Ishikawa (cell line): ENCODE measurements at regions not wholly inside any gene's neighbourhood (a gene's known extent, or its start where the extent isn't known, plus 50 kb on each side); places are given as distances from the start of the nearest gene placed in this dataset.

Source experiments
- CEBPB ChIP-seq: IDR thresholded peaks from 2 replicates; pipeline ENCODE4 v1.6.1; 2012
- CREB1 ChIP-seq: IDR thresholded peaks from 2 replicates; pipeline ENCODE4 v1.6.1; 2012; ENCODE audit warnings: low read depth
- EGR1 ChIP-seq: IDR thresholded peaks from 2 replicates; pipeline ENCODE4 v1.6.1; 2012
- EP300 ChIP-seq: IDR thresholded peaks from 2 replicates; pipeline ENCODE4 v1.6.1; 2012; ENCODE audit warnings: borderline replicate concordance
- FOXM1 ChIP-seq: IDR thresholded peaks from 2 replicates; pipeline ENCODE4 v1.6.1; 2012; ENCODE audit warnings: low read depth, borderline replicate concordance
- MAX ChIP-seq: IDR thresholded peaks from 2 replicates; pipeline ENCODE4 v1.6.1; 2012
- NFIC ChIP-seq: IDR thresholded peaks from 2 replicates; pipeline ENCODE4 v1.6.1; 2012
- RAD21 ChIP-seq: IDR thresholded peaks from 2 replicates; pipeline ENCODE4 v1.6.1; 2012; ENCODE audit warnings: low read depth
- TAF1 ChIP-seq: IDR thresholded peaks from 2 replicates; pipeline ENCODE4 v1.6.1; 2012; ENCODE audit warnings: low read depth, mild to moderate bottlenecking
- TCF12 ChIP-seq: IDR thresholded peaks from 2 replicates; pipeline ENCODE4 v1.6.1; 2012; ENCODE audit warnings: low read depth
- TEAD4 ChIP-seq: IDR thresholded peaks from 2 replicates; pipeline ENCODE4 v1.6.1; 2012
- YY1 ChIP-seq: IDR thresholded peaks from 2 replicates; pipeline ENCODE4 v1.6.1; 2012; ENCODE audit warnings: low read depth
- ZBTB7A ChIP-seq: IDR thresholded peaks from 2 replicates; pipeline ENCODE4 v1.6.1; 2012; ENCODE audit warnings: low read depth
- TF ChIP-seq, protein P1 (sequence below): IDR thresholded peaks from 2 replicates; pipeline ENCODE4 v1.6.1; 2012; ENCODE audit warnings: low read depth, mild to moderate bottlenecking
- TF ChIP-seq, protein P2 (sequence below): IDR thresholded peaks from 2 replicates; pipeline ENCODE4 v1.6.1; 2012

DNA sequence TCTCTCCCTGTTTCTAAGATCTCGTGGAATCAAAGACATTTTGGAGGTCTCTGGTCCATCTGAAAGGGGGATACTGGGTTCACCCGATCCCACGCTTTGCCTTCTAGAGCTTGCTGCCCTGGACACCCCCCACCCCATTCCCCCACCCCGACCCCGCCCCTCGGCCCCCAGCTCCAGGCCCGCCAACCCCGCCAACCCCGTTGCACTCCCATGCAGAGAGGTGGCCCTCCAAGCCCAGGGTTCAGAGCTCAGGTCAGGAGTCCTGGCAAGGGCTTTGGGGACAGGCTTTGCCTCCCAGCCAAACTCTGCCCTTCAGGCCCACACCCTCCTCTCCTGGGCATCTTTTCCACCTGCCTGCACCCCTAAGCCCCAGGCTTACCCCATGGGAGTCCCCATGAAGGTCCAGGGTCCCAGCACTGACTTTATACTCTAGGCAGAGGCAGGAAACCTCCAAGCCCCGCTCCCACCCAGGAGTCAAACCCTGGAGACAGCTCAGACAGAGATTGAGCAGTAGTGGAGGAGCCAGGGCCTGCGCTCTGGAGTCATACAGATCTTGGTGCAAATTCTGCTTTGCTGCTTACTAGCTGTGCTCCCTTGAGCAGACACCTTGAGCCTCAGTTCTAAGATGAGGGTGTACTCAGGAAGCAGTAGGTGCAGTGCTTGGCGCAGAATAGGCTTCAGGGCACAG lies 155.9 kb downstream of the FOXD2 start:
- no peak for TF ChIP-seq TAF1
- TF ChIP-seq RAD21 = no peak
- TF ChIP-seq CEBPB = no peak
- TF ChIP-seq ZBTB7A = no peak
- no peak for TF ChIP-seq TEAD4
- no peak for TF ChIP-seq TCF12
- no peak for TF ChIP-seq EP300
- no peak for TF ChIP-seq EGR1
- no peak for TF ChIP-seq YY1
- no peak for TF ChIP-seq CREB1
- no peak for TF ChIP-seq MAX
- TF ChIP-seq FOXM1 = no peak
- TF ChIP-seq, protein P1, sequence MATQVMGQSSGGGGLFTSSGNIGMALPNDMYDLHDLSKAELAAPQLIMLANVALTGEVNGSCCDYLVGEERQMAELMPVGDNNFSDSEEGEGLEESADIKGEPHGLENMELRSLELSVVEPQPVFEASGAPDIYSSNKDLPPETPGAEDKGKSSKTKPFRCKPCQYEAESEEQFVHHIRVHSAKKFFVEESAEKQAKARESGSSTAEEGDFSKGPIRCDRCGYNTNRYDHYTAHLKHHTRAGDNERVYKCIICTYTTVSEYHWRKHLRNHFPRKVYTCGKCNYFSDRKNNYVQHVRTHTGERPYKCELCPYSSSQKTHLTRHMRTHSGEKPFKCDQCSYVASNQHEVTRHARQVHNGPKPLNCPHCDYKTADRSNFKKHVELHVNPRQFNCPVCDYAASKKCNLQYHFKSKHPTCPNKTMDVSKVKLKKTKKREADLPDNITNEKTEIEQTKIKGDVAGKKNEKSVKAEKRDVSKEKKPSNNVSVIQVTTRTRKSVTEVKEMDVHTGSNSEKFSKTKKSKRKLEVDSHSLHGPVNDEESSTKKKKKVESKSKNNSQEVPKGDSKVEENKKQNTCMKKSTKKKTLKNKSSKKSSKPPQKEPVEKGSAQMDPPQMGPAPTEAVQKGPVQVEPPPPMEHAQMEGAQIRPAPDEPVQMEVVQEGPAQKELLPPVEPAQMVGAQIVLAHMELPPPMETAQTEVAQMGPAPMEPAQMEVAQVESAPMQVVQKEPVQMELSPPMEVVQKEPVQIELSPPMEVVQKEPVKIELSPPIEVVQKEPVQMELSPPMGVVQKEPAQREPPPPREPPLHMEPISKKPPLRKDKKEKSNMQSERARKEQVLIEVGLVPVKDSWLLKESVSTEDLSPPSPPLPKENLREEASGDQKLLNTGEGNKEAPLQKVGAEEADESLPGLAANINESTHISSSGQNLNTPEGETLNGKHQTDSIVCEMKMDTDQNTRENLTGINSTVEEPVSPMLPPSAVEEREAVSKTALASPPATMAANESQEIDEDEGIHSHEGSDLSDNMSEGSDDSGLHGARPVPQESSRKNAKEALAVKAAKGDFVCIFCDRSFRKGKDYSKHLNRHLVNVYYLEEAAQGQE = no peak
- no peak for TF ChIP-seq NFIC
- TF ChIP-seq, protein P2, sequence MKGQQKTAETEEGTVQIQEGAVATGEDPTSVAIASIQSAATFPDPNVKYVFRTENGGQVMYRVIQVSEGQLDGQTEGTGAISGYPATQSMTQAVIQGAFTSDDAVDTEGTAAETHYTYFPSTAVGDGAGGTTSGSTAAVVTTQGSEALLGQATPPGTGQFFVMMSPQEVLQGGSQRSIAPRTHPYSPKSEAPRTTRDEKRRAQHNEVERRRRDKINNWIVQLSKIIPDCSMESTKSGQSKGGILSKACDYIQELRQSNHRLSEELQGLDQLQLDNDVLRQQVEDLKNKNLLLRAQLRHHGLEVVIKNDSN = no peak

DNA sequence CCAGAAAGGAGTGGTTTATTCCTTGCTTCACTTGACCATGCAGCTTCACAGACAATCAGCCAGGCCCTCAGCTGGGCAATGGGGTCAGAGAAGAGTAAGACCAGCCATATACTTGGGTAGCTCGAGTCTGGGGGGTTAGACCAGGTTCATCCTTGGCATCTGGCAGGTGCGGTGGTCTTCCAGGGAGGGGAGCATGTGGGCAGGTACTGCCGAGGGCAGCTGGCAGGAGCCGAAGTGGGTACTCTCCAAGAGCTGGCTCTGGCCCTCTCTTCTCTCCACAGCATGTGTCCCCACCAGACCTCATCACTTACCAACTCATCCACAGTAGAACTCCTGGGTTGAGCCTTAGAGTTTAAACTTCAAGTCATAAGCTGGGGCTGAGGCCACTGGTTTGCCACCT lies 156.8 kb downstream of the FOXD2 start:
- TF ChIP-seq TAF1 = no peak

DNA sequence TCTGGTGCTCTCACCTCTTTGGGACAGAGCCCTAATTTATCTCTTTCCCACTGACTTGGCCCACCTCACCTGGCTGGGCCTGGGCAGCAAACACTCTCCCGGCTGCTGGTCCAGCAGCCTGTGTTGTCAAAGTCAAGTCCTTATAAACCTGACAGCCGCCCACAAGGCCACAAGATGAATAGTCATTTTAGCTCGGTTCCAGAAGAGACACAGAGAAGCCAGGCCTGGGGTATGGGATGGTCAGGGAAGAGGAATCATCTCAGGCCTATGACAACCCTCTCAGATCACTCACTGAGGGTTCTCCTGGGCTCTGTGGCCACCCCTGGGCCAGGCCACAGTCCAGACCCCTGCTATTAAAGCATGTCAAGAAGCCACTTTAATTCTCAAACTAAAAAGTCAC lies 158.5 kb downstream of the FOXD2 start:
- no peak for TF ChIP-seq TCF12
- TF ChIP-seq TAF1 = no peak
- no peak for TF ChIP-seq CREB1
- no peak for TF ChIP-seq CEBPB
- TF ChIP-seq MAX = no peak
- TF ChIP-seq, protein P1 = no peak
- TF ChIP-seq, protein P2 = no peak
- no peak for TF ChIP-seq RAD21
- TF ChIP-seq NFIC = no peak
- TF ChIP-seq EP300 = no peak

DNA sequence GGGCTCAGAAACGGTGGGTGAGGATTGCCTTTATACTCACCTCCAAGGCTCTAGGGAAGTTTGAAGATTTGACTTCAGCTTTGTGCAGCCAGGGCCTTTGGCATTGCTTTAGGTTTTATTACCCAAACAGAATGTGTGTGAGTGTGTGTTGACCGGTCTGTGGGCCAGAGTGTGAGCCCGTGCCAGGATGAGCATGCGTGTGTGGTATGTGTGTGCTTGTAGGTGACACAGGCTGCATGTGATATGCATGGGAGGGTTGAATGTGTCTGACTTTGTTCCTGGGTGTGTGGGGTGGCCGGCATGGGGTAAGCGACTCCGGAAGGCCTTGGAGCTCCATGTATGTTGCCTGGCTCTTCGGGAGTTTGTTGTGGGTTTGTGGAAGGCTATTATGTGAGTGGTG lies 160.5 kb downstream of the FOXD2 start:
- TF ChIP-seq ZBTB7A (no peak), EGR1 (no peak), TAF1 (no peak), YY1 (no peak), FOXM1 (no peak)

DNA sequence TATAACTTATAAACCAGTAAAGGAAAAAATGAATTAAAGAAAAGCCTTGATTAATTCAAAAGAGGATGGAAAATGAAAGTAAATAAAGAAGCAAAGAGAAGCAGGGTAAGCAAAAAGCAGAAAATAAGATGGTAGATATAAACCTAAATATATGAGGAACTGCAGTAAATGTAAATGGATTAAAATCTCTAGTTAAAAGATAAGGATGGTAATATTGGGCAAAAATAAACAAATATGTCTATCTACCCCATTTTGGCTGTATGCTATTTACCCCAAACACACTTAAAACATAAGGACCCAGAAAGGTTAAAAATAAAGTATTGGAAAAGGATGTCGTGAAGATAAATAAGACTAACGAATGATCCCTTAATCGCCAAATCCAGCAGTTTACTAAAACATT lies 161.9 kb downstream of the FOXD2 start:
- TF ChIP-seq TCF12 = no peak
- no peak for TF ChIP-seq EGR1
- TF ChIP-seq TEAD4 = no peak
- TF ChIP-seq TAF1 = no peak
- TF ChIP-seq EP300 = no peak
- no peak for TF ChIP-seq MAX
- TF ChIP-seq CREB1 = no peak
- TF ChIP-seq FOXM1 = no peak
- TF ChIP-seq CEBPB = no peak
- TF ChIP-seq ZBTB7A = no peak
- TF ChIP-seq, protein P2 = no peak
- TF ChIP-seq, protein P1 = no peak
- no peak for TF ChIP-seq YY1
- TF ChIP-seq RAD21 = no peak
- no peak for TF ChIP-seq NFIC
